ENCODE measurements at regions not wholly inside any gene's neighbourhood (a gene's known extent, or its start where the extent isn't known, plus 50 kb on each side); places are given as distances from the start of the nearest gene placed in this dataset.

DNA sequence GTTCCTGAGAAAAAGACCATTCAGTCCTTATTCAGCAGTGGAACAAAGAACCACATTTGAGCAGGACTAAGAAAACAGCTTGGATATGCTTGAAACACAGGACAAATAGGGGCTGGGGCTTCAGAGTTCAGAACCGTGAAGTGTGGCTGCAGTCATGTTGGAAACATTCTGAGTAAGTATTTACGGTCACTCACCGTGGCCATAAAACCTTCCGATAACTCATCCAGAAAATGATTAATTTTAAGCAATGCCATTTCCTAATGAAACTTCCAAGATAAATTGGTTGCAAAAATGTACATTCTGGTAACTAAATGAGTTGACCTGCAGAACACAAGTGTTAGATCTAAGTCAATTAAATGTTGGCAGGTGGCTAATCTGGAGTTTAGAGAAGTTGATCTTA, 279.2 kb downstream of the CXCL12 start:
- TF ChIP-seq POLR2AphosphoS5 (IDR thresholded peaks at IDR 0.05; ENCODE audit: low read depth, low read length), result no peak
- TF ChIP-seq SIN3A (IDR thresholded peaks at IDR 0.05; ENCODE audit: borderline replicate concordance, insufficient read depth, low read length), result no peak
